Osteocyte (in vitro differentiated cells): ENCODE measurements at regions not wholly inside any gene's neighbourhood (a gene's known extent, or its start where the extent isn't known, plus 50 kb on each side); places are given as distances from the start of the nearest gene placed in this dataset.

ENCODE experiments used
- DNase-seq: peaks from one replicate; pipeline ENCODE4 v3.0.0; 2021; ENCODE audit warnings: mixed read lengths; ENCODE audit not compliant: unreplicated experiment; ENCODE audit errors: extremely low spot score
- H3K27ac Mint-ChIP-seq: one replicate; pipeline ENCODE4 v1.8.0; 2021; ENCODE audit warnings: mild to moderate bottlenecking, mixed read lengths; ENCODE audit not compliant: unreplicated experiment
- H3K27me3 Mint-ChIP-seq: one replicate; pipeline ENCODE4 v1.8.0; 2021; ENCODE audit warnings: mixed read lengths; ENCODE audit not compliant: unreplicated experiment
- H3K36me3 Mint-ChIP-seq: one replicate; pipeline ENCODE4 v1.8.0; 2021; ENCODE audit warnings: mixed read lengths; ENCODE audit not compliant: unreplicated experiment
- H3K4me1 Mint-ChIP-seq: one replicate; pipeline ENCODE4 v1.8.0; 2021; ENCODE audit warnings: mixed read lengths; ENCODE audit not compliant: unreplicated experiment
- H3K4me3 Mint-ChIP-seq: one replicate; pipeline ENCODE4 v1.8.0; 2021; ENCODE audit warnings: mild to moderate bottlenecking, moderate library complexity, mixed read lengths; ENCODE audit not compliant: unreplicated experiment
- H3K9me3 Mint-ChIP-seq: one replicate; pipeline ENCODE4 v1.8.0; 2021; ENCODE audit warnings: mixed read lengths; ENCODE audit not compliant: unreplicated experiment
- TF ChIP-seq, protein P1 (sequence below): fragments of 200-600 bp; sonication (generic); IDR thresholded peaks from 2 replicates; pipeline ENCODE4 v1.5.0; 2021; ENCODE audit warnings: antibody characterized with exemption, mild to moderate bottlenecking, moderate library complexity

DNA sequence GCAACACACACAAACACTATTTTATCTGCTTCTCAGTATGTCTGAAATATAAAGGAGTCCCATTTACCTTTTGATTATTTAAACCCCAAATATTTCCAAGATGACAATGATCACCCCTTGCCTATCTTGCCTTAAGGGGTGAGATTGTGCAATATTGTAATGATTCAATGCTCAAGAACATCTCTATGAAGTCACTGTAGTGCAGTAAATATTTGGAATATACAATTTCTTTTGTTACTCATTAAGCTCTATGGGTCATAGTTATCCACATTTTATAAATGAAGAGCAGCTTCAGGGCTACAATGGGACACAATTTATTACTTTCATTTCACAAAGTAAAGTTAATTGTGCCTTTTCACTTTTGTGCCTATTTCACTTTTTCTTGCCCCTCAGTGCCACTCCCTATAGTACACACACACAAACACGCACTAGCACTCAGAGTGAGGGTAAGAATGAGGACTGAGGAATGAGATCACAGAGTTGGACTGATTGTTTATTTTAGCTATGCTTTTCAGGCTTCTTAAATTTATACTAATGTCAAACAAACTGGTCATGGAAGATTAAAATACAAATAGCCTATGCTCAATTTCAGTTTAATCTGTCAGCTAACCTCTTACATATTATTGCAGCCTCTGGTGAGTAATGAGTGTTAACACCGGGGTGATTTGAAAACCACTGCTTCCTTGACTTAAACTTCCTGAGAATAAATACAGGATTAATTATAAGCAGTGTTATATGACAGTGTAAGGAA, 521.0 kb upstream of the B3GALT2 start:
- H3K4me1 Mint-ChIP-seq = peaks cover 7% of the 10 kb centered on the region
- no peak overlapping the region for H3K4me3 Mint-ChIP-seq
- TF ChIP-seq, protein P1, sequence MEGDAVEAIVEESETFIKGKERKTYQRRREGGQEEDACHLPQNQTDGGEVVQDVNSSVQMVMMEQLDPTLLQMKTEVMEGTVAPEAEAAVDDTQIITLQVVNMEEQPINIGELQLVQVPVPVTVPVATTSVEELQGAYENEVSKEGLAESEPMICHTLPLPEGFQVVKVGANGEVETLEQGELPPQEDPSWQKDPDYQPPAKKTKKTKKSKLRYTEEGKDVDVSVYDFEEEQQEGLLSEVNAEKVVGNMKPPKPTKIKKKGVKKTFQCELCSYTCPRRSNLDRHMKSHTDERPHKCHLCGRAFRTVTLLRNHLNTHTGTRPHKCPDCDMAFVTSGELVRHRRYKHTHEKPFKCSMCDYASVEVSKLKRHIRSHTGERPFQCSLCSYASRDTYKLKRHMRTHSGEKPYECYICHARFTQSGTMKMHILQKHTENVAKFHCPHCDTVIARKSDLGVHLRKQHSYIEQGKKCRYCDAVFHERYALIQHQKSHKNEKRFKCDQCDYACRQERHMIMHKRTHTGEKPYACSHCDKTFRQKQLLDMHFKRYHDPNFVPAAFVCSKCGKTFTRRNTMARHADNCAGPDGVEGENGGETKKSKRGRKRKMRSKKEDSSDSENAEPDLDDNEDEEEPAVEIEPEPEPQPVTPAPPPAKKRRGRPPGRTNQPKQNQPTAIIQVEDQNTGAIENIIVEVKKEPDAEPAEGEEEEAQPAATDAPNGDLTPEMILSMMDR = no peak
- H3K9me3 Mint-ChIP-seq = no peaks in the 10 kb centered on the region
- DNase-seq = no peak
- no peak overlapping the region for H3K27ac Mint-ChIP-seq
- no peaks in the 10 kb centered on the region for H3K27me3 Mint-ChIP-seq
- H3K36me3 Mint-ChIP-seq = no peaks in the 10 kb centered on the region

DNA sequence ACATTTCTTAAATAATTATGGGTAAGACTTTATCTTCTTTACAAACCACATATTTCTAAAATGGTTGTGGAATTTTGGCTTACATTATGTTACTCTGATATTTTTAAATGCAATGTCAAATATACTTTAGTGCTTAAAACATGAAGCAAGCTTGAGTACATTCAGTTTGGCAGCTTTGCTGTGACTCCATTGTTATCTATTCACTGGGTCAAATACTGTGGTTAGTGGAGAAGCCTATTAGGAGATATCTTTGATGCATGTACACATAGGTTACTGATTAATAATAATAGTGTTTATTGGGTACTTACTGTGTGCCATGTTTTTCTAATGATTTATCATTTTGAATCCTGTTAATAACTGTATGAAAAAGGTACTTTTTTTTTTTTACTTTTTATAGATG, 520.4 kb upstream of the B3GALT2 start:
- TF ChIP-seq, protein P1 = no peak
- Mint-ChIP-seq H3K36me3 (no peaks in the 10 kb centered on the region), H3K9me3 (no peaks in the 10 kb centered on the region), H3K4me1 (peaks cover 7% of the 10 kb centered on the region), H3K27me3 (no peaks in the 10 kb centered on the region), H3K4me3 (no peak overlapping the region), H3K27ac (no peak overlapping the region)
- no peak for DNase-seq

- DNase-seq = no peak
- Mint-ChIP-seq H3K27ac (no peak overlapping the region), H3K36me3 (no peaks in the 10 kb centered on the region), H3K4me1 (peaks cover 12% of the 10 kb centered on the region), H3K27me3 (no peaks in the 10 kb centered on the region), H3K9me3 (no peaks in the 10 kb centered on the region), H3K4me3 (no peak overlapping the region)
- TF ChIP-seq, protein P1 = no peak
These were observed 519.2 kb upstream of the B3GALT2 start for GRCh38 chr1:193705554-193705981.

DNA sequence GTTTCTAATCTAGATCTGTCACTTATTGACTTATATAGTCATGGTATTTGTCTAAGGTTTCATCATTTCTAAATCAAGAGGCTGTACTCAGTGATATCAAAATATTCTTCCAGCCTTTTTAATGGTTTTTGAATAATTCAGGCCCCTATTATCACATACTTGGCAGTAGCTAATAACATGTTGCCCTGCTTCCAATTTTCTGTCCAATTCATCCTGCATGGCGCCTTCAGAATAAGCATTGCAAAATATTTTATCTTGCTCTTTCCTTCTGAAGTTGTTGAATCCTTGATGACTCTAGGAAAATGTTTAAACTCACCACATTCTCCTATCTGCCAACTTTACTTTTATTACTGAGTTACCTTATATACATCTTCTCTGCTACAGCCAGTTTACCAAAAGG, 517.2 kb upstream of the B3GALT2 start:
- Mint-ChIP-seq H3K36me3 (no peaks in the 10 kb centered on the region), H3K27ac (no peak overlapping the region), H3K4me1 (peaks cover 12% of the 10 kb centered on the region), H3K27me3 (no peaks in the 10 kb centered on the region), H3K9me3 (no peaks in the 10 kb centered on the region), H3K4me3 (no peak overlapping the region)
- DNase-seq = no peak
- TF ChIP-seq, protein P1 = no peak

DNA sequence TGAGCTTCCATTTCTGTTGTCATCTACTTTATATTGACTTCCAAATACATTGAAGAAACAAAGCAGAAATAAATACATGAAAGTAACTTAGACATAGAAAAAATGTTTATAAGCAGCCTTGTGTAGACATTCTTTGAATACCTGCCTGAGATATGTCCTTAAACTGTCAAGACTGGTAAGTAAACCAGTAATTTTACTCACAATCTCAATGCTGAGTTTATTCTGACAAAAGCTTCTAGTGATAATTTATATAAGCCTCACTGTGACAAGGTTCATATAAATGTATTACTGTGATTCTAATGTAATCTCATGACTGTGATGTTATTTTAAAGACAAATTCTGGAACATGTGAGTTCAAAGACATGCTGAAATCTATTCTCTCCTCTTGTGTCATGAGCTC, 516.7 kb upstream of the B3GALT2 start:
- no peak for DNase-seq
- H3K36me3 Mint-ChIP-seq = no peaks in the 10 kb centered on the region
- no peaks in the 10 kb centered on the region for H3K9me3 Mint-ChIP-seq
- H3K27me3 Mint-ChIP-seq = no peaks in the 10 kb centered on the region
- TF ChIP-seq, protein P1 = no peak
- no peak overlapping the region for H3K27ac Mint-ChIP-seq
- H3K4me3 Mint-ChIP-seq = no peak overlapping the region
- H3K4me1 Mint-ChIP-seq = peaks cover 12% of the 10 kb centered on the region
